ENCODE measurements at regions not wholly inside any gene's neighbourhood (a gene's known extent, or its start where the extent isn't known, plus 50 kb on each side); places are given as distances from the start of the nearest gene placed in this dataset.

GRCh38 chrX:9271789-9272525 is 192.9 kb upstream of the TBL1X start:
- Histone ChIP-seq H3K9me3 (no peaks in the 10 kb centered on the region), H3K27ac (no peak overlapping the region)
- DNase-seq (ENCODE audit: low spot score in 2 of 2), result no peak

GRCh38 chrX:9273744-9274143 is 191.1 kb upstream of the TBL1X start:
- no peak overlapping the region for H3K27ac ChIP-seq
- no peak for DNase-seq (ENCODE audit: low spot score in 2 of 2)
- no peaks in the 10 kb centered on the region for H3K9me3 ChIP-seq
- no peak overlapping the region for H3K4me3 ChIP-seq
- no peak for TF ChIP-seq POLR2A (IDR thresholded peaks at IDR 0.05)
- TF ChIP-seq CTCF (IDR thresholded peaks at IDR 0.05), result no peak
- TF ChIP-seq EP300 (IDR thresholded peaks at IDR 0.05), result no peak
- TF ChIP-seq POLR2AphosphoS5 (IDR thresholded peaks at IDR 0.05), result no peak
- H3K36me3 ChIP-seq, result no peaks in the 10 kb centered on the region
- no peaks in the 10 kb centered on the region for H3K4me1 ChIP-seq
- 90% methylated on average over 1 of the region's 1 CpG for WGBS
- H3K27me3 ChIP-seq, result no peaks in the 10 kb centered on the region

More at GRCh38 chrX:9271789-9272525, 192.9 kb upstream of the TBL1X start:
- H3K36me3 ChIP-seq, result no peaks in the 10 kb centered on the region
- TF ChIP-seq POLR2AphosphoS5 (IDR thresholded peaks at IDR 0.05), result no peak
- no peak for TF ChIP-seq POLR2A (IDR thresholded peaks at IDR 0.05)
- TF ChIP-seq CTCF (IDR thresholded peaks at IDR 0.05), result no peak
- no peak for TF ChIP-seq EP300 (IDR thresholded peaks at IDR 0.05)
- H3K4me1 ChIP-seq, result no peaks in the 10 kb centered on the region
- H3K27me3 ChIP-seq, result no peaks in the 10 kb centered on the region
- H3K4me3 ChIP-seq, result no peak overlapping the region
- 65% methylated on average over 13 of the region's 13 CpGs for WGBS

GRCh38 chrX:9278475-9279233 is 186.2 kb upstream of the TBL1X start:
- peak overlapping the region; percentile 9 for H3K4me3 ChIP-seq

GRCh38 chrX:9279234-9279544 is 185.7 kb upstream of the TBL1X start:
- Histone ChIP-seq H3K27ac (no peak overlapping the region), H3K36me3 (no peaks in the 10 kb centered on the region), H3K4me3 (peak overlapping the region; percentile 9), H3K4me1 (no peaks in the 10 kb centered on the region), H3K27me3 (no peaks in the 10 kb centered on the region), H3K9me3 (no peaks in the 10 kb centered on the region)
- no peak for DNase-seq (ENCODE audit: low spot score in 2 of 2)
- no peak for TF ChIP-seq POLR2A (IDR thresholded peaks at IDR 0.05)
- no peak for TF ChIP-seq POLR2AphosphoS5 (IDR thresholded peaks at IDR 0.05)
- TF ChIP-seq EP300 (IDR thresholded peaks at IDR 0.05), result no peak
- no peak for TF ChIP-seq CTCF (IDR thresholded peaks at IDR 0.05)
- 54% methylated on average over 3 of the region's 3 CpGs for WGBS

More at GRCh38 chrX:9278475-9279233, 186.2 kb upstream of the TBL1X start:
- no peak for TF ChIP-seq POLR2AphosphoS5 (IDR thresholded peaks at IDR 0.05)
- no peak for TF ChIP-seq EP300 (IDR thresholded peaks at IDR 0.05)
- no peak for TF ChIP-seq POLR2A (IDR thresholded peaks at IDR 0.05)
- TF ChIP-seq CTCF (IDR thresholded peaks at IDR 0.05), result no peak
- H3K4me1 ChIP-seq, result no peaks in the 10 kb centered on the region
- WGBS, result 69% methylated on average over 7 of the region's 7 CpGs
- H3K27me3 ChIP-seq, result no peaks in the 10 kb centered on the region
- DNase-seq (ENCODE audit: low spot score in 2 of 2), result no peak
- H3K27ac ChIP-seq, result no peak overlapping the region
- no peaks in the 10 kb centered on the region for H3K9me3 ChIP-seq
- no peaks in the 10 kb centered on the region for H3K36me3 ChIP-seq

- Histone ChIP-seq H3K27ac (no peak overlapping the region), H3K27me3 (no peaks in the 10 kb centered on the region), H3K36me3 (no peaks in the 10 kb centered on the region), H3K4me1 (no peaks in the 10 kb centered on the region), H3K9me3 (no peaks in the 10 kb centered on the region), H3K4me3 (no peak overlapping the region)
- no peak for DNase-seq (ENCODE audit: low spot score in 2 of 2)
- 82% methylated on average over 4 of the region's 6 CpGs for WGBS
- no peak for TF ChIP-seq CTCF (IDR thresholded peaks at IDR 0.05)
- TF ChIP-seq EP300 (IDR thresholded peaks at IDR 0.05), result no peak
Measured at GRCh38 chrX:9280831-9281230, 184.0 kb upstream of the TBL1X start.

Measured in suprapubic skin (tissue), 4 donors.